IMR-90 (cell line): ENCODE measurements at regions not wholly inside any gene's neighbourhood (a gene's known extent, or its start where the extent isn't known, plus 50 kb on each side); places are given as distances from the start of the nearest gene placed in this dataset.
A peak's percentile ranks its signal among the peaks of the same experiment; 100 is the strongest.

Source experiments
- ATAC-seq: fragments of 200-7000 bp; cut with Tn5 transposase; 2 replicates; pipeline ENCODE4 v1.9.1; 2020; ENCODE audit warnings: low read depth, mild to moderate bottlenecking, moderate library complexity
- BruUV-seq: library from RNA; stranded (reverse); fragments of 400-500 nt; replicated peaks from 2 replicates; lab custom pipeline; 2021; lab: Mats Ljungman, UMichigan
- CTCF ChIA-PET: fragments of 300-600 bp; formaldehyde crosslinking; extraction: SDS; loops from one replicate; lab custom pipeline; 2021; ENCODE audit warnings: antibody characterized with exemption; lab: Yijun Ruan, JAX
- POLR2A ChIA-PET: fragments of 300-600 bp; sonication (Branson Sonifier 250); formaldehyde crosslinking; loops from one replicate; lab custom pipeline; 2022; ENCODE audit warnings: antibody characterized with exemption; ENCODE audit not compliant: unreplicated experiment; lab: Charles Lee
- DNase-seq: peaks from one replicate; pipeline ENCODE4 v3.0.0; 2013
- H2AFZ ChIP-seq: replicated peaks from 2 replicates; pipeline ENCODE3; 2013; ENCODE audit warnings: low read length, mild to moderate bottlenecking; ENCODE audit not compliant: poor library complexity
- H2AK5ac ChIP-seq: 2 replicates; pipeline ENCODE4 v1.6.1; 2013; ENCODE audit warnings: low read depth, low read length, inconsistent platforms
- H2AK9ac ChIP-seq: replicated peaks from 2 replicates; pipeline ENCODE3; 2013; ENCODE audit warnings: mild to moderate bottlenecking, low read depth, low read length, moderate library complexity; ENCODE audit not compliant: poor library complexity
- H2BK120ac ChIP-seq: 2 replicates; pipeline ENCODE4 v1.6.1; 2013; ENCODE audit warnings: low read depth, low read length, inconsistent platforms
- H2BK15ac ChIP-seq: 3 replicates; pipeline ENCODE4 v1.6.1; 2013; ENCODE audit warnings: low read depth, low read length, inconsistent platforms
- H2BK20ac ChIP-seq: 2 replicates; pipeline ENCODE4 v1.6.1; 2013; ENCODE audit warnings: low read depth, mild to moderate bottlenecking, inconsistent platforms, low read length, moderate library complexity
- H2BK5ac ChIP-seq: 2 replicates; pipeline ENCODE4 v1.6.1; 2013; ENCODE audit warnings: mild to moderate bottlenecking, low read depth, low read length, inconsistent platforms; ENCODE audit not compliant: poor library complexity, severe bottlenecking
- H3K14ac ChIP-seq: replicated peaks from 2 replicates; pipeline ENCODE4 v1.6.1; 2013; ENCODE audit warnings: low read depth, low read length, inconsistent platforms
- H3K18ac ChIP-seq: 2 replicates; pipeline ENCODE4 v1.6.1; 2013; ENCODE audit warnings: low read depth, low read length, control low read depth
- H3K23ac ChIP-seq: 2 replicates; pipeline ENCODE4 v1.6.1; 2013; ENCODE audit warnings: low read depth, low read length, inconsistent platforms
- H3K27ac ChIP-seq: 2 replicates; pipeline ENCODE4 v1.5.1; 2013; ENCODE audit warnings: mild to moderate bottlenecking, control low read depth, low read length; ENCODE audit not compliant: insufficient read depth
- H3K27me3 ChIP-seq: 2 replicates; pipeline ENCODE4 v1.6.1; 2013; ENCODE audit warnings: low read length; ENCODE audit not compliant: control insufficient read depth, insufficient read depth
- H3K36me3 ChIP-seq: 2 replicates; pipeline ENCODE4 v1.6.1; 2013; ENCODE audit warnings: low read length, mixed read lengths; ENCODE audit not compliant: control insufficient read depth, insufficient read depth
- H3K4ac ChIP-seq: 2 replicates; pipeline ENCODE4 v1.6.1; 2013; ENCODE audit warnings: low read depth, low read length, inconsistent platforms
- H3K4me1 ChIP-seq: 2 replicates; pipeline ENCODE4 v1.6.1; 2013; ENCODE audit warnings: low read length, mixed read lengths; ENCODE audit not compliant: control insufficient read depth, insufficient read depth
- H3K4me2 ChIP-seq: 2 replicates; pipeline ENCODE4 v1.6.1; 2013; ENCODE audit warnings: low read depth, mild to moderate bottlenecking, control low read depth, low read length, moderate library complexity
- H3K4me3 ChIP-seq: 2 replicates; pipeline ENCODE4 v1.5.1; 2013; ENCODE audit warnings: low read depth, mild to moderate bottlenecking, control low read depth, low read length, moderate library complexity; ENCODE audit not compliant: insufficient read depth
- H3K56ac ChIP-seq: 2 replicates; pipeline ENCODE4 v1.6.1; 2013; ENCODE audit warnings: low read length, inconsistent platforms; ENCODE audit not compliant: insufficient read depth; ENCODE audit errors: extremely low read depth
- H3K79me1 ChIP-seq, 2 experiments: 2 replicates each; pipeline ENCODE4 v1.6.1; 2013; ENCODE audit warnings: low read length in 2 of 2, inconsistent platforms in 1 of 2, low read depth in 1 of 2
- H3K9ac ChIP-seq: 2 replicates; pipeline ENCODE4 v1.6.1; 2013; ENCODE audit warnings: low read depth, low read length, control low read depth
- H3K9me1 ChIP-seq: 2 replicates; pipeline ENCODE4 v1.6.1; 2013; ENCODE audit warnings: low read length, inconsistent platforms; ENCODE audit not compliant: insufficient read depth
- H3K9me3 ChIP-seq: 2 replicates; pipeline ENCODE4 v1.6.1; 2013; ENCODE audit warnings: low read length; ENCODE audit not compliant: control insufficient read depth, insufficient read depth
- H4K20me1 ChIP-seq: 2 replicates; pipeline ENCODE4 v1.6.1; 2013; ENCODE audit warnings: low read length, inconsistent platforms; ENCODE audit not compliant: insufficient read depth
- H4K5ac ChIP-seq: 2 replicates; pipeline ENCODE4 v1.6.1; 2013; ENCODE audit warnings: mild to moderate bottlenecking, low read depth, low read length, control low read depth
- H4K8ac ChIP-seq, 2 experiments: 2 replicates each; pipeline ENCODE4 v1.6.1; 2013; ENCODE audit warnings: low read depth in 2 of 2, low read length in 2 of 2, control low read depth in 1 of 2, inconsistent platforms in 1 of 2
- H4K91ac ChIP-seq: 2 replicates; pipeline ENCODE4 v1.6.1; 2013; ENCODE audit warnings: low read depth, low read length, inconsistent platforms; ENCODE audit not compliant: insufficient read depth
- CHD1 ChIP-seq: IDR thresholded peaks from 2 replicates; pipeline ENCODE4 v1.6.1; 2012; ENCODE audit warnings: low read depth, low read length, improper control_type of control experiment
- MAFK ChIP-seq: IDR thresholded peaks from 2 replicates; pipeline ENCODE4 v1.6.1; 2012; ENCODE audit warnings: low read depth, low read length, improper control_type of control experiment
- MXI1 ChIP-seq: IDR thresholded peaks from 2 replicates; pipeline ENCODE4 v1.6.1; 2012; ENCODE audit warnings: low read depth, mild to moderate bottlenecking, low read length, moderate library complexity, borderline replicate concordance
- SMC3 ChIP-seq: fragments of 150-350 bp; IDR thresholded peaks from 2 replicates; pipeline ENCODE4 v1.6.1; 2016; ENCODE audit warnings: low read depth, mild to moderate bottlenecking, antibody characterized with exemption, low read length, moderate library complexity
- dilution Hi-C: fragments of 300-500 bp; cut with HindIII; formaldehyde crosslinking; loops from one replicate; pipeline ENCODE4 v1.14.3; 2018; ENCODE audit warnings: low sequenced_read_pairs; ENCODE audit not compliant: unreplicated experiment
- in situ Hi-C: fragments of 300-500 bp; cut with MboI; formaldehyde crosslinking; loops from 3 replicates; pipeline ENCODE4 v1.14.3; 2019; ENCODE audit warnings: low sequenced_read_pairs, inconsistent platforms, mixed read lengths
- intact Hi-C: fragments of 100-400 bp; cut with micrococcal nuclease; formaldehyde crosslinking; loops from 2 replicates; pipeline ENCODE4 v1.10.0; 2022

GRCh38 chr4:176469546-176469945 is 149.8 kb downstream of the SPCS3 start:
- Histone ChIP-seq H2AK9ac (no peak overlapping the region), H2BK120ac (no peak overlapping the region), H3K56ac (no peak overlapping the region), H2BK5ac (no peak overlapping the region), H4K8ac (no peak overlapping the region), H3K36me3 (no peaks in the 10 kb centered on the region), H2BK15ac (no peak overlapping the region), H3K27me3 (no peaks in the 10 kb centered on the region), H2AK5ac (no peak overlapping the region), H2BK20ac (no peak overlapping the region), H3K9me3 (no peaks in the 10 kb centered on the region), H3K27ac (no peak overlapping the region), H4K20me1 (no peaks in the 10 kb centered on the region), H3K4ac (no peak overlapping the region), H3K4me2 (no peak overlapping the region), H3K4me1 (no peaks in the 10 kb centered on the region), H3K9me1 (no peaks in the 10 kb centered on the region), H4K91ac (no peak overlapping the region), H3K18ac (no peak overlapping the region), H2AFZ (no peak overlapping the region), H3K23ac (no peak overlapping the region), H3K79me1 (no peaks in the 10 kb centered on the region), H3K9ac (no peak overlapping the region), H3K4me3 (no peak overlapping the region), H4K5ac (no peak overlapping the region), H3K14ac (no peak overlapping the region)
- intact Hi-C loops (no loop called here), dilution Hi-C loops (no loop called here), in situ Hi-C loops (no loop called here)
- CTCF ChIA-PET: no interaction called here
- no TSS peak for BruUV-seq
- POLR2A ChIA-PET: no interaction called here
- DNase-seq (peak; percentile 3), ATAC-seq (no peak)
- TF ChIP-seq CHD1 (no peak), SMC3 (no peak), MXI1 (no peak), MAFK (no peak)
